Neural cell (in vitro differentiated cells): ENCODE measurements at regions not wholly inside any gene's neighbourhood (a gene's known extent, or its start where the extent isn't known, plus 50 kb on each side); places are given as distances from the start of the nearest gene placed in this dataset.

Experiments
- SMC3 ChIP-seq: fragments of 450-650 bp; conservative IDR thresholded peaks from 2 replicates; pipeline ENCODE4 v1.6.1; 2014; ENCODE audit warnings: antibody characterized with exemption, mild to moderate bottlenecking, moderate library complexity; ENCODE audit not compliant: poor library complexity
- TF ChIP-seq, protein P1 (sequence below): fragments of 450-650 bp; IDR thresholded peaks from 2 replicates; pipeline ENCODE4 v1.5.1; 2014; ENCODE audit warnings: antibody characterized with exemption, mild to moderate bottlenecking, moderate library complexity; ENCODE audit not compliant: poor library complexity, severe bottlenecking
- TF ChIP-seq, protein P2 (sequence below): IDR thresholded peaks from 2 replicates; pipeline ENCODE4 v1.6.1; 2012; ENCODE audit warnings: borderline replicate concordance

DNA sequence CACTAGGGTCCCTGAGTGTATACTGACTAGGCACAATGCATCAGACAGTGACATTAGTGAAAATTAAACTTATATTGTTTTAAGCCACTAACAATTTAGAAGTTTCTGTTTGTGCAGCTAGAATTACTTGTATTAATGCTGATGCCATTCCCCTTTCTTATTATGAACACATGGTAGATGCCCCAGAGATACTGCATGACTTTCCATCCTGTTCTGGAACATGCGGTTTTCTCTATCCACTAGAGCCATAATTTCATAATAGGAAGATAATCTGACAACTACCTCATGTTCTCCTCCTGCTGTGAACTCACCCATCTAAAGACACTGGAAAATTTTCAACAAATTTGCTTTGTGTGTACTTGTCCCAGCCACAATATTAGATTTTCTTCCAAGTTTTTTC lies 1256.4 kb downstream of the FAM181B start:
- TF ChIP-seq, protein P1, sequence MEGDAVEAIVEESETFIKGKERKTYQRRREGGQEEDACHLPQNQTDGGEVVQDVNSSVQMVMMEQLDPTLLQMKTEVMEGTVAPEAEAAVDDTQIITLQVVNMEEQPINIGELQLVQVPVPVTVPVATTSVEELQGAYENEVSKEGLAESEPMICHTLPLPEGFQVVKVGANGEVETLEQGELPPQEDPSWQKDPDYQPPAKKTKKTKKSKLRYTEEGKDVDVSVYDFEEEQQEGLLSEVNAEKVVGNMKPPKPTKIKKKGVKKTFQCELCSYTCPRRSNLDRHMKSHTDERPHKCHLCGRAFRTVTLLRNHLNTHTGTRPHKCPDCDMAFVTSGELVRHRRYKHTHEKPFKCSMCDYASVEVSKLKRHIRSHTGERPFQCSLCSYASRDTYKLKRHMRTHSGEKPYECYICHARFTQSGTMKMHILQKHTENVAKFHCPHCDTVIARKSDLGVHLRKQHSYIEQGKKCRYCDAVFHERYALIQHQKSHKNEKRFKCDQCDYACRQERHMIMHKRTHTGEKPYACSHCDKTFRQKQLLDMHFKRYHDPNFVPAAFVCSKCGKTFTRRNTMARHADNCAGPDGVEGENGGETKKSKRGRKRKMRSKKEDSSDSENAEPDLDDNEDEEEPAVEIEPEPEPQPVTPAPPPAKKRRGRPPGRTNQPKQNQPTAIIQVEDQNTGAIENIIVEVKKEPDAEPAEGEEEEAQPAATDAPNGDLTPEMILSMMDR, result no peak
- no peak for TF ChIP-seq SMC3
- TF ChIP-seq, protein P2, sequence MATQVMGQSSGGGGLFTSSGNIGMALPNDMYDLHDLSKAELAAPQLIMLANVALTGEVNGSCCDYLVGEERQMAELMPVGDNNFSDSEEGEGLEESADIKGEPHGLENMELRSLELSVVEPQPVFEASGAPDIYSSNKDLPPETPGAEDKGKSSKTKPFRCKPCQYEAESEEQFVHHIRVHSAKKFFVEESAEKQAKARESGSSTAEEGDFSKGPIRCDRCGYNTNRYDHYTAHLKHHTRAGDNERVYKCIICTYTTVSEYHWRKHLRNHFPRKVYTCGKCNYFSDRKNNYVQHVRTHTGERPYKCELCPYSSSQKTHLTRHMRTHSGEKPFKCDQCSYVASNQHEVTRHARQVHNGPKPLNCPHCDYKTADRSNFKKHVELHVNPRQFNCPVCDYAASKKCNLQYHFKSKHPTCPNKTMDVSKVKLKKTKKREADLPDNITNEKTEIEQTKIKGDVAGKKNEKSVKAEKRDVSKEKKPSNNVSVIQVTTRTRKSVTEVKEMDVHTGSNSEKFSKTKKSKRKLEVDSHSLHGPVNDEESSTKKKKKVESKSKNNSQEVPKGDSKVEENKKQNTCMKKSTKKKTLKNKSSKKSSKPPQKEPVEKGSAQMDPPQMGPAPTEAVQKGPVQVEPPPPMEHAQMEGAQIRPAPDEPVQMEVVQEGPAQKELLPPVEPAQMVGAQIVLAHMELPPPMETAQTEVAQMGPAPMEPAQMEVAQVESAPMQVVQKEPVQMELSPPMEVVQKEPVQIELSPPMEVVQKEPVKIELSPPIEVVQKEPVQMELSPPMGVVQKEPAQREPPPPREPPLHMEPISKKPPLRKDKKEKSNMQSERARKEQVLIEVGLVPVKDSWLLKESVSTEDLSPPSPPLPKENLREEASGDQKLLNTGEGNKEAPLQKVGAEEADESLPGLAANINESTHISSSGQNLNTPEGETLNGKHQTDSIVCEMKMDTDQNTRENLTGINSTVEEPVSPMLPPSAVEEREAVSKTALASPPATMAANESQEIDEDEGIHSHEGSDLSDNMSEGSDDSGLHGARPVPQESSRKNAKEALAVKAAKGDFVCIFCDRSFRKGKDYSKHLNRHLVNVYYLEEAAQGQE, result no peak
